ENCODE measurements at regions not wholly inside any gene's neighbourhood (a gene's known extent, or its start where the extent isn't known, plus 50 kb on each side); places are given as distances from the start of the nearest gene placed in this dataset.

DNA sequence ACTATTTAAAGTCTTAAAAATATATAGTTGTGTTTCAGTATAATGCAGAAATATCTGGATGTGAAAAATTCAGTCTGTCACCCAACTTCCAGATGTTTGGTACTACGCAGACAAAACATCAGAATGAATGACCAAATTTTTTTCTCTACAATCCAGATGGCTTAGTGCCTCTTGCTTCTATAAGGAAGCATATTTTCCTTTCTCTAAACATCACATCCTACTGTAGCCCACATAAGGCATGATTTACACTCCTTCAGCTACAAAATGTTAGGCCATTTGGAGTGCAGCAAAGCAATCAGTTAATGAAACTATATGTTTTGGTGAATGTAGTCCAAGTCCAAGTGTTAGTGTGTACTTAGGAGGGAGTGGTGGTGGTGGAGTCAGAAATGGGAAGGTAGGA, 162.9 kb upstream of the SIX2 start:
- H3K9me3 Mint-ChIP-seq = no peaks in the 10 kb centered on the region
- no peak overlapping the region for H3K4me3 Mint-ChIP-seq
- DNase-seq (ENCODE audit: low spot score) = no peak
- peaks cover 2% of the 10 kb centered on the region for H3K4me1 Mint-ChIP-seq (ENCODE audit: low read depth)
- no peak overlapping the region for H3K27ac Mint-ChIP-seq
- H3K36me3 Mint-ChIP-seq (ENCODE audit: low read depth) = no peaks in the 10 kb centered on the region
- H3K27me3 Mint-ChIP-seq (ENCODE audit: low read depth) = peaks cover 73% of the 10 kb centered on the region

DNA sequence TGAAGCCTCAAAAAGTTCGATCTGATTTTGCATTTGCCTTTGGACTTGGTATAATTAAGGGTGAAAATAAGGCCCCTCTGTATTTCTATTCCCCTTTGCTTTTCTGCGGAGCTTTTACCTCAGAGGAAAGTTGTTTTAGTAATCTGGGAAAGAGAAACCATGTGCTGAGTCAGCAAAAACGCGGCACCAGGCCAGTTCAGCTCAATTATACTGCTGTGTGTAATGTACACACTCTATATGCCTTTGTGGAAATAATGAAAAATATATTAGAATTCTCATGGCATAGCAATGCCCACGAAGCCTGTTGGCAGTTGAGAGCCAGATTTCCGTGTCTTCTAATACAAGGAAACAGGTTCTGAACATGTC, 161.9 kb upstream of the SIX2 start:
- no peaks in the 10 kb centered on the region for H3K36me3 Mint-ChIP-seq (ENCODE audit: low read depth)
- H3K9me3 Mint-ChIP-seq = no peaks in the 10 kb centered on the region
- H3K27me3 Mint-ChIP-seq (ENCODE audit: low read depth) = peaks cover 75% of the 10 kb centered on the region
- peaks cover 2% of the 10 kb centered on the region for H3K4me1 Mint-ChIP-seq (ENCODE audit: low read depth)
- H3K27ac Mint-ChIP-seq = no peak overlapping the region
- DNase-seq (ENCODE audit: low spot score) = no peak
- no peak overlapping the region for H3K4me3 Mint-ChIP-seq

- Mint-ChIP-seq H3K9me3 (no peaks in the 10 kb centered on the region), H3K27ac (no peak overlapping the region), H3K36me3 (ENCODE audit: low read depth) (no peaks in the 10 kb centered on the region), H3K27me3 (ENCODE audit: low read depth) (peaks cover 81% of the 10 kb centered on the region), H3K4me1 (ENCODE audit: low read depth) (peaks cover 2% of the 10 kb centered on the region), H3K4me3 (no peak overlapping the region)
- DNase-seq (ENCODE audit: low spot score) = no peak
Observed at GRCh38 chr2:45170191-45171135, 161.2 kb upstream of the SIX2 start.

GRCh38 chr2:45169339-45170190, 160.3 kb upstream of the SIX2 start:
- H3K36me3 Mint-ChIP-seq (ENCODE audit: low read depth) = no peaks in the 10 kb centered on the region
- peak overlapping the region; percentile 34 for H3K4me3 Mint-ChIP-seq
- H3K27ac Mint-ChIP-seq = no peak overlapping the region
- no peak for DNase-seq (ENCODE audit: low spot score)
- H3K27me3 Mint-ChIP-seq (ENCODE audit: low read depth) = peaks cover 83% of the 10 kb centered on the region
- H3K9me3 Mint-ChIP-seq = no peaks in the 10 kb centered on the region
- peaks cover 2% of the 10 kb centered on the region for H3K4me1 Mint-ChIP-seq (ENCODE audit: low read depth)

DNA sequence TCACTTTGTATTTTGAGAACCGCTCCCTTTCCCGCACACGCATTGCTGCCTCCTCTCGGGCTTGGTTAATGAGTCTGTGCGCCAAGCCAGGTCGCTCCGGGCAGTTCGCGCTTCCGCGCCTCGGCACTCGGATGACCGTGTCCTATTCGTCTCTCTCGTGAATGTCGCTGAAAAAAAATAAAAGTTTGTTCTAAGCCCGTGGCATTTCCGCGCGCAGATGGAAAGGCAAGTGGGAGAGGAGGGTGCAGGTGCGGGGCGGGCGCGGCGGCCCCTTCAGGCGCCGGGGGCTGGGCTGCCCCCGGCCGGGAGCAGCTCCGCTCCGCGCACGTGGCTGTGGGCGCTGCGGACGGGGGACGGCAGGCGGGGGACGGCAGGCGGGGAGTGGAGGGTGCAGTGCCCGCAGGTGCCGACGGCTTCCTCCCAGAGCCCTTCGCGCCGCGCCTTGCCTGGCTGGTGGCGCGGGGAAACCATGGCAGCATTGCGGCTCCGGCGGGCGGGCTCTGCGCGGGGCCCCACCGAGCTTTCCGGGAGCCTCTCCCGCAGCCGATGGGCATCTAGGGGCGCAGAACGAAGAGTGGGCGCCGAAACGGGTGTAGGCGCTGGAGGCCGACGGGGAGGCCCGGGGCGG, 159.6 kb upstream of the SIX2 start:
- H3K36me3 Mint-ChIP-seq (ENCODE audit: low read depth) = no peaks in the 10 kb centered on the region
- no peak overlapping the region for H3K27ac Mint-ChIP-seq
- no peaks in the 10 kb centered on the region for H3K9me3 Mint-ChIP-seq
- peak overlapping the region; percentile 74 for H3K4me3 Mint-ChIP-seq
- H3K4me1 Mint-ChIP-seq (ENCODE audit: low read depth) = peaks cover 2% of the 10 kb centered on the region
- peaks cover 79% of the 10 kb centered on the region for H3K27me3 Mint-ChIP-seq (ENCODE audit: low read depth)
- DNase-seq (ENCODE audit: low spot score) = no peak

- Mint-ChIP-seq H3K9me3 (no peaks in the 10 kb centered on the region), H3K36me3 (ENCODE audit: low read depth) (no peaks in the 10 kb centered on the region), H3K4me1 (ENCODE audit: low read depth) (peaks cover 2% of the 10 kb centered on the region), H3K27me3 (ENCODE audit: low read depth) (peaks cover 79% of the 10 kb centered on the region), H3K4me3 (peak overlapping the region; percentile 74), H3K27ac (no peak overlapping the region)
- no peak for DNase-seq (ENCODE audit: low spot score)
Observed at GRCh38 chr2:45167920-45168629, 158.8 kb upstream of the SIX2 start.

DNA sequence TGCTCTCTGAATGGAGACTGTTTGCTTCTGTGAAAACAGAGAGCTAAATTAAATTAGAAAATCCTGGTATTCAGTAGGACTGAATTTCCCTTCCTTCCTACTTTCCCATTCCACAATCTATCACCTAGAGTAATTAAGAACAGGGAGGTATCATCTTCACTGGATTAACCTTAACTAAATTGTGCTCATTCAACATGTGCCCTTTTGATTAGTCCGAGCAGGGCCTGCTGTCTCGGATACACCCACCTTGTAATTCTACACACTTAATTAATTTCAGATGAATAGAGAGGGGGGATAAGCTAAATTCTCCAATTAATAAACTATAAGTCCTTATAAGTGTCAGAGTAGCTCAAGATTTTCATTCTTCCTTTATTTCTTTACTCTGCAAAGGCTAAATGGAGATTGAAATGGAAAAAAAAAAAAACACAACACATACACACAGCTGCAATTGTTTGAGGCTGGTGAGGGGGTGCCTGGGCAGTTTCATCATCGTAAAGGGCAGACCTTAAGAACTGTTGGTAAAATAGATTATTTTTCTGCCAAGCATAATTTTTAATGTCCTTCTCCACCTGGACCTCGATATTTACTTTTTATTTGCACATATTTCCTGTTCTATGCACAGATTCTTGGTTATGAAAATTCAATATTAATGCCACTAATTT, 157.1 kb upstream of the SIX2 start:
- Mint-ChIP-seq H3K27me3 (ENCODE audit: low read depth) (peaks cover 78% of the 10 kb centered on the region), H3K27ac (no peak overlapping the region), H3K9me3 (no peaks in the 10 kb centered on the region), H3K4me1 (ENCODE audit: low read depth) (peaks cover 2% of the 10 kb centered on the region), H3K4me3 (no peak overlapping the region), H3K36me3 (ENCODE audit: low read depth) (no peaks in the 10 kb centered on the region)
- DNase-seq (ENCODE audit: low spot score) = no peak

DNA sequence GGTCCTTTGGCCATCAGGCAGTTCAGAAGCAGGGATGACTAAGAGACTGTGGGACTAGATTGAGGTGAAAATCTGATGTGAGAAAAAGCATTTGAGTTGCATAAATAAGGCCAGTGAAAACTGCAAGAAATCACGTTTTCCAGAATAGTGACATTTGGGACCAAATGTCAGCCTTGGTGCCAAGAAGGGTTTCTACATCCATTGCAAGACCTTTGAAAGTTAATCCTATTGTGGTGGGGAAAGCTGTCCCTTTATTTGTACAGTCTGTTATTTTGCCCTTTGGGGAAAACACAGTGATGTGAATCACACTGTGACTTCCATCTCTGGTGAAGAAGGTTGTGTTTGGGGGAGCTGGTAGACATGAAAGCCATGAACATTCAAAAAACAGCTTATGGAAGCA, 153.5 kb upstream of the SIX2 start:
- Mint-ChIP-seq H3K9me3 (no peaks in the 10 kb centered on the region), H3K36me3 (ENCODE audit: low read depth) (no peaks in the 10 kb centered on the region), H3K4me3 (no peak overlapping the region), H3K4me1 (ENCODE audit: low read depth) (no peaks in the 10 kb centered on the region), H3K27me3 (ENCODE audit: low read depth) (peaks cover 64% of the 10 kb centered on the region), H3K27ac (no peak overlapping the region)
- DNase-seq (ENCODE audit: low spot score) = no peak

DNA sequence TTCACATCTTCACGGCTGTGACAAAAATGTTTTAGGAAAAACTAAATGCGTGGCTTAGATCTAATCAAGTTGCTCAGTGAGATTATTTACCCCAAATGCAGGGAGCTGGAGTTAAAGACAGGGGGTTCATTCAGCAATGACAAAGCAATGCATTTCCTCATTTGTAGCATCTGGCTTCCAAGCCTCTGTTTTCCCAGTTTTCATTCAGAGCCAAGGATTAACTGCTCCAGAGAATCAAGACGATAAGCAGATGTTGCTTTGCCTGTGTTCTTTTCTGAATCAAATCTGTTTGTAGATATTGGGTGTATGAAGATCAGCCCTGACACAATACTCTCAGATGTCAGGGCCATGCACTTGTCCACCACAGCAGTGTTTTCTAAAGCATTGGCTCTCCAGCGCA, 147.4 kb upstream of the SIX2 start:
- DNase-seq (ENCODE audit: low spot score) = no peak
- Mint-ChIP-seq H3K4me1 (ENCODE audit: low read depth) (no peaks in the 10 kb centered on the region), H3K27me3 (ENCODE audit: low read depth) (peaks cover 25% of the 10 kb centered on the region), H3K4me3 (no peak overlapping the region), H3K27ac (no peak overlapping the region), H3K9me3 (no peaks in the 10 kb centered on the region), H3K36me3 (ENCODE audit: low read depth) (no peaks in the 10 kb centered on the region)

DNA sequence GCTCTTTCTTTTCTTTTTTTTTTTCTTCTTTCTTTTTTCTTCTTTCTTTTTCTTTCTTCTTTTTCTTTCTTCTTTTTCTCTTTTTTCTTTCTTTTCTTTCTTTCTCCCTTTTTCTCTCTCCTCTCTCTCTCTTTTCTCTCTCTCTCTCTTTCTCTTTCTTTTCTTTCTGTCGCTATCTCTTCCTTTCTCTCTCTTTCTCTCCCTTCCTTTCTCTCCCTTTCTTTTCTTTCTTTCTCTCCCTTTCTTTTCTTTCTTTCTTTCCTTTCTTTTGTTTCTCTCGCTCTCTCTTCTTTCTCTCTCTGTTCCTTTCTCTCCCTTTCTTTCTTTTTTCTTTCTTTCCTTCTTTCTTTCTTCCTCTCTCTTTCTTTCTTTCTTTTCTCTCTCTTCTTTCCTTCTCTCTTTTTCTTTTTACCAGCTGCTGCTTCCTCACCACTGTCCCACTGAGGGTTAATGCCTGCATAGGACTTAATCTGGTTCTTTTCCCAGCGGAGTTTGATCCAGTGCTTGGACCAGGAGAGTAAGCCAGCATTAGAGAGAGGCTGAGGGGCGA, 145.4 kb upstream of the SIX2 start:
- H3K4me1 Mint-ChIP-seq (ENCODE audit: low read depth) = no peaks in the 10 kb centered on the region
- peaks cover 20% of the 10 kb centered on the region for H3K27me3 Mint-ChIP-seq (ENCODE audit: low read depth)
- H3K4me3 Mint-ChIP-seq = no peak overlapping the region
- H3K27ac Mint-ChIP-seq = no peak overlapping the region
- no peaks in the 10 kb centered on the region for H3K9me3 Mint-ChIP-seq
- DNase-seq (ENCODE audit: low spot score) = no peak
- H3K36me3 Mint-ChIP-seq (ENCODE audit: low read depth) = no peaks in the 10 kb centered on the region

DNA sequence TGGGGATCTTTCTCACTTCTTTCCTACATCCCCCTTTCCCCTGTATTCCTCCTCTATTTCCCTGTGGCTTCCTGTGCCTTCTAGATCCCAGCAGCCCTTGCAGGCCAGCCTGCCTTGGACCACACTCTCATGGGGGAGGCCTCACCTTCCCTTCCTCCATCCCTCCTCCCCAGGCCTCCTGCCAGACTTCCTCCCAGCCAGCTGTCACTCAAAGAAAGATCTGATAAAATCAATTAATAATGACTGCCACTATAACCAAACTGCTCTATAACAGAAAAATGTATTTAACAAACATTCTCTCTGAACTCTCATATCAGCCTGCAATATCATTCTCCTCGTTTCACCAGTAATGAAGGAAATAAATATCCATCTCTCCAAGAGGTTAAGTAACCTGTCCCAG, 144.9 kb upstream of the SIX2 start:
- Mint-ChIP-seq H3K36me3 (ENCODE audit: low read depth) (no peaks in the 10 kb centered on the region), H3K27ac (no peak overlapping the region)

DNA sequence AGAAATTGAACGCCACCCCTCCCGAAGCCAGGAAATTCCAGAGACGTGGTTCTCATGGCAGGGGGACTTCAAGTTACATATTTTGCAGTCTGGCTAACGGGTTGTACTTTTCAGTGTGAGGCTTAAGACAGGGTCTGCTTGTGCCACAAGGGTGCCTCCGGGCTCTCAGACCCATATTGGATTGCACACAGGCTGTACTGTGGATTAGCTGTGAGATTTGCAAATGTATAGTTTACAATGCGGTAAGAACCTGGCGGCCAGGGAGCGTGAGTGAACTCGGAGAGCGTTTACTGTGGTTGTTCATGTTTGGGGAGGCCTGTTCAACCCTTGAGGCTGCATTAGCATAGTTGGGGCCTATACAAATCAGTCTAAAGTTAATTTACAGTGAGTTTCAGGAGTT, 143.9 kb upstream of the SIX2 start:
- no peak overlapping the region for H3K4me3 Mint-ChIP-seq
- no peaks in the 10 kb centered on the region for H3K4me1 Mint-ChIP-seq (ENCODE audit: low read depth)
- peaks cover 29% of the 10 kb centered on the region for H3K27me3 Mint-ChIP-seq (ENCODE audit: low read depth)
- H3K36me3 Mint-ChIP-seq (ENCODE audit: low read depth) = no peaks in the 10 kb centered on the region
- no peak overlapping the region for H3K27ac Mint-ChIP-seq
- no peaks in the 10 kb centered on the region for H3K9me3 Mint-ChIP-seq
- no peak for DNase-seq (ENCODE audit: low spot score)

More for the DNA sequence above, 144.9 kb upstream of the SIX2 start:
- DNase-seq (ENCODE audit: low spot score) = no peak
- Mint-ChIP-seq H3K27me3 (ENCODE audit: low read depth) (peaks cover 21% of the 10 kb centered on the region), H3K9me3 (no peaks in the 10 kb centered on the region), H3K4me3 (no peak overlapping the region), H3K4me1 (ENCODE audit: low read depth) (no peaks in the 10 kb centered on the region)

GRCh38 chr2:45152691-45153090, 143.4 kb upstream of the SIX2 start:
- peaks cover 27% of the 10 kb centered on the region for H3K27me3 Mint-ChIP-seq (ENCODE audit: low read depth)
- H3K4me3 Mint-ChIP-seq = no peak overlapping the region
- H3K9me3 Mint-ChIP-seq = no peaks in the 10 kb centered on the region
- no peaks in the 10 kb centered on the region for H3K36me3 Mint-ChIP-seq (ENCODE audit: low read depth)
- DNase-seq (ENCODE audit: low spot score) = no peak
- no peaks in the 10 kb centered on the region for H3K4me1 Mint-ChIP-seq (ENCODE audit: low read depth)
- H3K27ac Mint-ChIP-seq = no peak overlapping the region
